ENCODE measurements at regions not wholly inside any gene's neighbourhood (a gene's known extent, or its start where the extent isn't known, plus 50 kb on each side); places are given as distances from the start of the nearest gene placed in this dataset.

GRCh38 chr20:59428006-59428405 is 127.6 kb downstream of the EDN3 start:
- in situ Hi-C loops (cut with MboI; ENCODE audit: low sequenced_read_pairs): no loop called here

GRCh38 chr20:59428441-59429205 is 128.2 kb downstream of the EDN3 start:
- in situ Hi-C loops (cut with MboI; ENCODE audit: low sequenced_read_pairs): no loop called here

GRCh38 chr20:59429396-59429795 is 129.0 kb downstream of the EDN3 start:
- in situ Hi-C loops (cut with MboI; ENCODE audit: low sequenced_read_pairs): no loop called here

GRCh38 chr20:59431014-59431413 is 130.6 kb downstream of the EDN3 start:
- in situ Hi-C loops (cut with MboI; ENCODE audit: low sequenced_read_pairs): no loop called here

GRCh38 chr20:59434960-59435359 is 134.5 kb downstream of the EDN3 start:
- in situ Hi-C loops (cut with MboI; ENCODE audit: low sequenced_read_pairs): no loop called here

GRCh38 chr20:59435518-59435917 is 135.1 kb downstream of the EDN3 start:
- in situ Hi-C loops (cut with MboI; ENCODE audit: low sequenced_read_pairs): no loop called here

GRCh38 chr20:59437601-59438031 is 137.2 kb downstream of the EDN3 start:
- in situ Hi-C loops (cut with MboI; ENCODE audit: low sequenced_read_pairs): no loop called here

- in situ Hi-C loops (cut with MboI; ENCODE audit: low sequenced_read_pairs): no loop called here
These were observed 137.8 kb downstream of the EDN3 start for GRCh38 chr20:59438201-59438600.

GRCh38 chr20:59439243-59439642 is 138.8 kb downstream of the EDN3 start:
- in situ Hi-C loops (cut with MboI; ENCODE audit: low sequenced_read_pairs): no loop called here

GRCh38 chr20:59441306-59441705 is 140.9 kb downstream of the EDN3 start:
- in situ Hi-C loops (cut with MboI; ENCODE audit: low sequenced_read_pairs): no loop called here

GRCh38 chr20:59441860-59442810 is 141.7 kb downstream of the EDN3 start:
- in situ Hi-C loops (cut with MboI; ENCODE audit: low sequenced_read_pairs): no loop called here

- in situ Hi-C loops (cut with MboI; ENCODE audit: low sequenced_read_pairs): no loop called here
These were observed 143.1 kb downstream of the EDN3 start for GRCh38 chr20:59443550-59443949.

GRCh38 chr20:59446376-59446775 is 146.0 kb downstream of the EDN3 start:
- in situ Hi-C loops (cut with MboI; ENCODE audit: low sequenced_read_pairs): no loop called here

- in situ Hi-C loops (cut with MboI; ENCODE audit: low sequenced_read_pairs): no loop called here
These were observed 147.8 kb downstream of the EDN3 start for GRCh38 chr20:59448196-59448595.

- in situ Hi-C loops (cut with MboI; ENCODE audit: low sequenced_read_pairs): no loop called here
These were observed 148.5 kb downstream of the EDN3 start for GRCh38 chr20:59448851-59449444.

- in situ Hi-C loops (cut with MboI; ENCODE audit: low sequenced_read_pairs): no loop called here
These were observed 150.7 kb downstream of the EDN3 start for GRCh38 chr20:59451066-59451630.

GRCh38 chr20:59451641-59452040 is 151.2 kb downstream of the EDN3 start:
- in situ Hi-C loops (cut with MboI; ENCODE audit: low sequenced_read_pairs): no loop called here

- in situ Hi-C loops (cut with MboI; ENCODE audit: low sequenced_read_pairs): no loop called here
These were observed 151.5 kb upstream of the PHACTR3 start for GRCh38 chr20:59452856-59453255.

GRCh38 chr20:59453759-59454560 is 150.4 kb upstream of the PHACTR3 start:
- in situ Hi-C loops (cut with MboI; ENCODE audit: low sequenced_read_pairs): no loop called here
